ENCODE measurements at regions not wholly inside any gene's neighbourhood (a gene's known extent, or its start where the extent isn't known, plus 50 kb on each side); places are given as distances from the start of the nearest gene placed in this dataset.

- no peak for DNase-seq
- no peak overlapping the region for H3K9ac ChIP-seq (ENCODE audit: extremely low read depth, low read length, poor library complexity, severe bottlenecking)
- no peaks in the 10 kb centered on the region for H3K27me3 ChIP-seq (ENCODE audit: control insufficient read depth, insufficient read depth, low read length, poor library complexity, severe bottlenecking)
- H3K4me3 Mint-ChIP-seq: no peak overlapping the region
- no peaks in the 10 kb centered on the region for H3K9me3 Mint-ChIP-seq
- H3K36me3 Mint-ChIP-seq (ENCODE audit: low read depth): no peaks in the 10 kb centered on the region
- H3K9me3 ChIP-seq (ENCODE audit: control insufficient read depth, low read length): no peaks in the 10 kb centered on the region
- TF ChIP-seq, protein P1, sequence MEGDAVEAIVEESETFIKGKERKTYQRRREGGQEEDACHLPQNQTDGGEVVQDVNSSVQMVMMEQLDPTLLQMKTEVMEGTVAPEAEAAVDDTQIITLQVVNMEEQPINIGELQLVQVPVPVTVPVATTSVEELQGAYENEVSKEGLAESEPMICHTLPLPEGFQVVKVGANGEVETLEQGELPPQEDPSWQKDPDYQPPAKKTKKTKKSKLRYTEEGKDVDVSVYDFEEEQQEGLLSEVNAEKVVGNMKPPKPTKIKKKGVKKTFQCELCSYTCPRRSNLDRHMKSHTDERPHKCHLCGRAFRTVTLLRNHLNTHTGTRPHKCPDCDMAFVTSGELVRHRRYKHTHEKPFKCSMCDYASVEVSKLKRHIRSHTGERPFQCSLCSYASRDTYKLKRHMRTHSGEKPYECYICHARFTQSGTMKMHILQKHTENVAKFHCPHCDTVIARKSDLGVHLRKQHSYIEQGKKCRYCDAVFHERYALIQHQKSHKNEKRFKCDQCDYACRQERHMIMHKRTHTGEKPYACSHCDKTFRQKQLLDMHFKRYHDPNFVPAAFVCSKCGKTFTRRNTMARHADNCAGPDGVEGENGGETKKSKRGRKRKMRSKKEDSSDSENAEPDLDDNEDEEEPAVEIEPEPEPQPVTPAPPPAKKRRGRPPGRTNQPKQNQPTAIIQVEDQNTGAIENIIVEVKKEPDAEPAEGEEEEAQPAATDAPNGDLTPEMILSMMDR (conservative IDR thresholded peaks at IDR 0.05): no peak
- H3K4me3 ChIP-seq (ENCODE audit: low read length): no peak overlapping the region
- H3K4me1 Mint-ChIP-seq: no peaks in the 10 kb centered on the region
- H3K36me3 ChIP-seq (ENCODE audit: control insufficient read depth, insufficient read depth, low read length): no peaks in the 10 kb centered on the region
- H3K27ac ChIP-seq (ENCODE audit: low read depth, low read length): peak overlapping the region; percentile 24
- WGBS, 2 experiments (ENCODE audit: insufficient coverage in 1 of 2, insufficient read length in 1 of 2): 94 to 100% methylated on average over 1 to 2 of the region's 2 CpGs
- H3K27me3 Mint-ChIP-seq (ENCODE audit: insufficient read depth): no peaks in the 10 kb centered on the region
- H3K27ac Mint-ChIP-seq: no peak overlapping the region
- no peaks in the 10 kb centered on the region for H3K4me1 ChIP-seq (ENCODE audit: control insufficient read depth, insufficient read depth, low read length)
Measured at GRCh38 chr15:94026458-94027304, 204.7 kb upstream of the MCTP2 start.

GRCh38 chr15:94023531-94023930 is 207.8 kb upstream of the MCTP2 start:
- Histone ChIP-seq H3K27me3 (ENCODE audit: control insufficient read depth, insufficient read depth, low read length, poor library complexity, severe bottlenecking) (no peaks in the 10 kb centered on the region), H3K9ac (ENCODE audit: extremely low read depth, low read length, poor library complexity, severe bottlenecking) (no peak overlapping the region), H3K4me1 (ENCODE audit: control insufficient read depth, insufficient read depth, low read length) (no peaks in the 10 kb centered on the region), H3K36me3 (ENCODE audit: control insufficient read depth, insufficient read depth, low read length) (no peaks in the 10 kb centered on the region), H3K9me3 (ENCODE audit: control insufficient read depth, low read length) (no peaks in the 10 kb centered on the region), H3K27ac (ENCODE audit: low read depth, low read length) (no peak overlapping the region), H3K4me3 (ENCODE audit: low read length) (no peak overlapping the region)
- WGBS, 2 experiments (ENCODE audit: insufficient coverage in 1 of 2, insufficient read length in 1 of 2): 92 to 100% methylated on average over 2 to 4 of the region's 4 CpGs
- H3K27me3 Mint-ChIP-seq (ENCODE audit: insufficient read depth): no peaks in the 10 kb centered on the region
- H3K4me1 Mint-ChIP-seq: no peaks in the 10 kb centered on the region
- TF ChIP-seq, protein P1 (conservative IDR thresholded peaks at IDR 0.05): no peak
- no peaks in the 10 kb centered on the region for H3K9me3 Mint-ChIP-seq
- no peak for DNase-seq
- H3K4me3 Mint-ChIP-seq: no peak overlapping the region
- no peak overlapping the region for H3K27ac Mint-ChIP-seq
- no peaks in the 10 kb centered on the region for H3K36me3 Mint-ChIP-seq (ENCODE audit: low read depth)

DNA sequence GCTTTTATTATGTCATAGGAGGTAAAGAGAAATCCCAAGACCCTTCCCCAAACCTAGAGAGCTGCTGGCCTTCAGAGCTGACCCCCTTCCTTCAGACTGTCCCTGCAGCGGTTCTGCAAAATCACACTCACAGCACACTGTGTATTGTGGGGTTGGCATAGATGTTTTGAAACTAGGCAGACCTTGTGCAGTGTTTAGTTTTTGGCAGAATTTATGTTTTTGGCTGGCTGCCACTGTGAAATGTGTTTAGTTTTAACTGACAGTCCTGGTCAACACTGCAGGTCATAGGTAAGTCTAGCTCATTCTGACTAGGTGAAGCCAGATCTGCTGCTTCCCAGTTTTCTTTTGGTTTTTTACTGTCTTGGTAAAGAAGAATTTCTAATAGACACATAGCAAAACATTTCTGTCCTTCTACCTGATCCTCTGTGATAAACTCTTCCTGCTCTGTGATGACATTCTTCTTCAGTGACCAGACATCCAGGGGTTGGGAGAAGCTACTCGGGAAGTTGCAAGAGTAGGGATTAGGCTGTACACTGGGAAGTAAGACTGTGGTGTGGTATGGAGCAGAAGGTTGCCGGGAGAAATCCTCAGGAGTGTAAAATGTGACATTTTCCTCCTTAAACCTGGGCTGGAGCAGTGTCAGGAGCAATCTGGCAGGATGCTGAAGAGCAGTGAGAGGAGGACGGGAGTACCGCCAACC is 209.6 kb upstream of the MCTP2 start:
- H3K4me3 Mint-ChIP-seq: no peak overlapping the region
- H3K9me3 ChIP-seq (ENCODE audit: control insufficient read depth, low read length): no peaks in the 10 kb centered on the region
- no peak for DNase-seq
- TF ChIP-seq, protein P1 (conservative IDR thresholded peaks at IDR 0.05): no peak
- H3K27me3 ChIP-seq (ENCODE audit: control insufficient read depth, insufficient read depth, low read length, poor library complexity, severe bottlenecking): no peaks in the 10 kb centered on the region
- H3K4me1 ChIP-seq (ENCODE audit: control insufficient read depth, insufficient read depth, low read length): no peaks in the 10 kb centered on the region
- WGBS, 2 experiments (ENCODE audit: insufficient coverage in 1 of 2, insufficient read length in 1 of 2): 91 to 100% methylated on average over 2 to 5 of the region's 5 CpGs
- no peak overlapping the region for H3K9ac ChIP-seq (ENCODE audit: extremely low read depth, low read length, poor library complexity, severe bottlenecking)
- H3K27ac ChIP-seq (ENCODE audit: low read depth, low read length): no peak overlapping the region
- no peaks in the 10 kb centered on the region for H3K36me3 Mint-ChIP-seq (ENCODE audit: low read depth)
- no peaks in the 10 kb centered on the region for H3K9me3 Mint-ChIP-seq
- no peaks in the 10 kb centered on the region for H3K4me1 Mint-ChIP-seq
- no peaks in the 10 kb centered on the region for H3K27me3 Mint-ChIP-seq (ENCODE audit: insufficient read depth)
- no peak overlapping the region for H3K4me3 ChIP-seq (ENCODE audit: low read length)
- no peak overlapping the region for H3K27ac Mint-ChIP-seq
- H3K36me3 ChIP-seq (ENCODE audit: control insufficient read depth, insufficient read depth, low read length): no peaks in the 10 kb centered on the region

Data from endodermal cell (in vitro differentiated cells).